Upper lobe of left lung (tissue), 6 donors: ENCODE measurements at regions not wholly inside any gene's neighbourhood (a gene's known extent, or its start where the extent isn't known, plus 50 kb on each side); places are given as distances from the start of the nearest gene placed in this dataset.
A peak's percentile ranks its signal among the peaks of the same experiment; 100 is the strongest.

Source experiments
- ATAC-seq, 2 donors: fragments of 200-7000 bp; cut with Tn5 transposase; one replicate each; pipeline ENCODE4 v1.9.1; 2022; ENCODE audit warnings: mild to moderate bottlenecking in 2 of 2, moderate library complexity in 2 of 2; ENCODE audit not compliant: low FRiP score in 2 of 2
- DNase-seq, 2 donors: peaks; one replicate each; pipeline ENCODE4 v3.0.0-alpha.2; 2019 to 2020
- H3K27ac ChIP-seq, 4 donors: fragments of 200-600 bp; sonication (generic); one replicate each; pipeline ENCODE4 v1.5.1; 2016 to 2019
- H3K27me3 ChIP-seq, 4 donors: fragments of 200-600 bp; sonication (generic); one replicate each; pipeline ENCODE4 v1.5.1; 2017 to 2019
- H3K36me3 ChIP-seq, 4 donors: fragments of 200-600 bp; sonication (generic); one replicate each; pipeline ENCODE4 v1.5.1; 2016 to 2019
- H3K4me1 ChIP-seq, 4 donors: fragments of 200-600 bp; sonication (generic); one replicate each; pipeline ENCODE4 v1.5.1; 2018 to 2019
- H3K4me3 ChIP-seq, 4 donors: fragments of 200-600 bp; sonication (generic); one replicate each; pipeline ENCODE4 v1.5.1; 2017 to 2019; ENCODE audit warnings: mild to moderate bottlenecking in 2 of 4, moderate library complexity in 1 of 4
- H3K9me3 ChIP-seq, 4 donors: fragments of 200-600 bp; sonication (generic); one replicate each; pipeline ENCODE4 v1.5.1; 2018 to 2019
- CTCF ChIP-seq, 6 experiments: fragments of 450-650 bp in 4 of 6; fragments of 200-600 bp in 2 of 6; sonication (generic) in 2 of 6; IDR thresholded peaks; one replicate each; pipeline ENCODE4 v1.5.1; 2016 to 2019; ENCODE audit warnings: antibody characterized with exemption in 6 of 6
- EP300 ChIP-seq, 4 donors: sonication (generic); formaldehyde crosslinking; IDR thresholded peaks; one replicate each; pipeline ENCODE4 v1.5.1; 2017; ENCODE audit warnings: antibody characterized with exemption in 4 of 4, control low read depth in 2 of 4
- POLR2A ChIP-seq, 4 donors: fragments of 450-650 bp; IDR thresholded peaks; one replicate each; pipeline ENCODE4 v1.5.1; 2016 to 2017; ENCODE audit warnings: antibody characterized with exemption in 4 of 4, mild to moderate bottlenecking in 2 of 4
- POLR2AphosphoS5 ChIP-seq, 2 donors: sonication (generic); formaldehyde crosslinking; IDR thresholded peaks; one replicate each; pipeline ENCODE4 v1.5.1; 2017; ENCODE audit warnings: antibody characterized with exemption in 2 of 2
- WGBS, 2 donors: methylation state at CpG; one replicate each; pipeline ENCODE4 v1.1.5; 2017 to 2018; 5-methylcytosine and 5-hydroxymethylcytosine counted together
- donor health status: DM: no; HTN: no; CAD: no; lungs with moderate emphysema.
- donor health status: DM: no; HTN: yes; CAD: no; lungs with severe emphysema.

- H3K27me3 ChIP-seq = no peaks in the 10 kb centered on the region
- no peak overlapping the region for H3K27ac ChIP-seq
- TF ChIP-seq POLR2AphosphoS5 (IDR thresholded peaks at IDR 0.05) (no peak), CTCF (IDR thresholded peaks at IDR 0.05) (no peak), POLR2A (IDR thresholded peaks at IDR 0.05) (no peak), EP300 (IDR thresholded peaks at IDR 0.05) (no peak)
- no peaks in the 10 kb centered on the region for H3K9me3 ChIP-seq
- peaks cover 4 to 16% (median 14%) of the 10 kb centered on the region in 4 donors for H3K4me1 ChIP-seq
- DNase-seq (no peak), ATAC-seq (no peak)
- H3K4me3 ChIP-seq = no peak overlapping the region
- no peaks in the 10 kb centered on the region for H3K36me3 ChIP-seq
- 82 to 83% methylated on average over 3 of the region's 3 CpGs for WGBS, 2 donors
Measured at GRCh38 chr18:49731860-49732311, 81.4 kb downstream of the ACAA2 start.

GRCh38 chr18:49731421-49731841 lies 81.9 kb downstream of the ACAA2 start:
- no peaks in the 10 kb centered on the region for H3K9me3 ChIP-seq
- 77 to 88% methylated on average over 5 of the region's 5 CpGs for WGBS, 2 donors

GRCh38 chr18:49730951-49731391 lies 82.4 kb downstream of the ACAA2 start:
- TF ChIP-seq CTCF (IDR thresholded peaks at IDR 0.05) (no peak), POLR2A (IDR thresholded peaks at IDR 0.05) (no peak), POLR2AphosphoS5 (IDR thresholded peaks at IDR 0.05) (no peak), EP300 (IDR thresholded peaks at IDR 0.05) (no peak)
- H3K4me1 ChIP-seq = peaks cover 5 to 16% (median 14%) of the 10 kb centered on the region in 4 donors
- no peaks in the 10 kb centered on the region for H3K9me3 ChIP-seq
- no peaks in the 10 kb centered on the region for H3K36me3 ChIP-seq
- DNase-seq (no peak), ATAC-seq (no peak)
- H3K27me3 ChIP-seq = no peaks in the 10 kb centered on the region
- H3K4me3 ChIP-seq = no peak overlapping the region
- 58 to 64% methylated on average over 4 of the region's 4 CpGs for WGBS, 2 donors
- H3K27ac ChIP-seq = no peak overlapping the region

More at GRCh38 chr18:49731421-49731841, 81.9 kb downstream of the ACAA2 start:
- TF ChIP-seq POLR2AphosphoS5 (IDR thresholded peaks at IDR 0.05) (no peak), EP300 (IDR thresholded peaks at IDR 0.05) (no peak), CTCF (IDR thresholded peaks at IDR 0.05) (no peak), POLR2A (IDR thresholded peaks at IDR 0.05) (no peak)
- no peak for DNase-seq
- H3K4me1 ChIP-seq = peaks cover 4 to 16% (median 14%) of the 10 kb centered on the region in 4 donors
- no peaks in the 10 kb centered on the region for H3K27me3 ChIP-seq
- H3K27ac ChIP-seq = no peak overlapping the region
- H3K36me3 ChIP-seq = no peaks in the 10 kb centered on the region
- no peak for ATAC-seq
- H3K4me3 ChIP-seq = no peak overlapping the region

- peak in 1 of 2 donors; percentile 55 for DNase-seq
- H3K27me3 ChIP-seq = no peaks in the 10 kb centered on the region
- ATAC-seq = no peak
- H3K4me1 ChIP-seq = peaks cover 17 to 24% (median 19%) of the 10 kb centered on the region in 4 donors
- no peak overlapping the region for H3K4me3 ChIP-seq
- H3K27ac ChIP-seq = no peak overlapping the region
- TF ChIP-seq CTCF (IDR thresholded peaks at IDR 0.05) (peak in 5 of 6 experiments; percentile 36 to 58 (median 41)), POLR2AphosphoS5 (IDR thresholded peaks at IDR 0.05) (no peak)
- 62 to 64% methylated on average over 3 to 4 of the region's 4 CpGs for WGBS, 2 donors
- no peaks in the 10 kb centered on the region for H3K36me3 ChIP-seq
- no peaks in the 10 kb centered on the region for H3K9me3 ChIP-seq
Measured at GRCh38 chr18:49728542-49728941, 84.8 kb downstream of the ACAA2 start.

GRCh38 chr18:49727816-49728215 lies 85.5 kb downstream of the ACAA2 start:
- H3K27ac ChIP-seq = no peak overlapping the region
- no peaks in the 10 kb centered on the region for H3K27me3 ChIP-seq
- peak in 1 of 2 donors; percentile 40 for DNase-seq
- H3K4me1 ChIP-seq = peaks cover 20 to 29% (median 24%) of the 10 kb centered on the region in 4 donors
- no peak overlapping the region for H3K4me3 ChIP-seq
- H3K9me3 ChIP-seq = no peaks in the 10 kb centered on the region
- H3K36me3 ChIP-seq = no peaks in the 10 kb centered on the region
- ATAC-seq = no peak
- 89 to 90% methylated on average over 10 of the region's 10 CpGs for WGBS, 2 donors
- TF ChIP-seq EP300 (IDR thresholded peaks at IDR 0.05) (no peak), POLR2AphosphoS5 (IDR thresholded peaks at IDR 0.05) (no peak), POLR2A (IDR thresholded peaks at IDR 0.05) (no peak), CTCF (IDR thresholded peaks at IDR 0.05) (no peak)
